Heart left ventricle (tissue), 13 donors: ENCODE measurements at regions not wholly inside any gene's neighbourhood (a gene's known extent, or its start where the extent isn't known, plus 50 kb on each side); places are given as distances from the start of the nearest gene placed in this dataset.

Experiments
- POLR2A ChIP-seq, 2 donors: fragments of 450-650 bp; IDR thresholded peaks; one replicate each; pipeline ENCODE4 v1.6.1; 2017; ENCODE audit warnings: antibody characterized with exemption in 2 of 2, mild to moderate bottlenecking in 2 of 2, moderate library complexity in 2 of 2
- TF ChIP-seq, protein P1 (sequence below), 12 donors: fragments of 200-600 bp; sonication (generic) in 4 of 12; IDR thresholded peaks; one replicate each; pipeline versions ENCODE4 v1.5.0 to v1.8.0; 2018 to 2022; ENCODE audit warnings: antibody characterized with exemption in 12 of 12, mild to moderate bottlenecking in 5 of 12
- donor health status: ischemic (EF 13 %, LVEDD 7.1; RV severe dilation, severe dysfunction).
- donor health status: DM: no; HTN: yes; CAD: no.
- donor health status: DM: no; HTN: no; CAD: no.
- donor health status: ischemic (EF 25% LVEDD 6.9; RV normal size, moderate dysfunction).
- donor health status: ischemic (EF 25% LVEDD 5.7; RV mildly dilated, moderate dysfunction).
- donor health status: ischemic (EF 35%, LVEDD 5.7; RV mildly dilated, moderate dysfunction).
- donor health status: nonischemic (EF 11% LVEDD 7.7; RV severe dilation, severe dysfunction).
- donor health status: DM: yes; HTN: yes; CAD: no.
- donor health status: PGD.
- donor health status: ischemic (EF 29% LVEDD 5.4; RV normal size, mild dysfunction).
- donor health status: nonischemic (EF 23%, LVEDD 6.1; RV moderate dilation, normal function).

DNA sequence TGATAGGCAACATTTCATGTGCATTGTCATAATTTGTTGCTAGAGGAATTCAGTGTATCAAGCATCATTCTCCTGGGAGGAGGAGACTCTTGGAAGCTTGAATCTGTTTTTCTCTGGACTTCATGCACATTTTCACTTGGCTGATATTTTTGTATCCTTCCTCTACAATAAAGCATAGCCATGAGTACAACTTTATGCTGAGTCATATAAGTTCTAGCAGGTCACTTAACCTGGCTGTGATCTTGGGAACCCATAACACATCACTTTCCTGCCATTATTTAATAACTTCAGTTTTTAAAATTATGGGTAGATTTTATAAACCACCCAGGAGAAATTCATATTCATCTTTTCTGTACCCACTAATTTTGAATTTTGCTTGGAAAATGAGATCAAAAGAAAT is 203.0 kb upstream of the CD96 start:
- no peak for TF ChIP-seq POLR2A (IDR thresholded peaks at IDR 0.05)
- TF ChIP-seq, protein P1, sequence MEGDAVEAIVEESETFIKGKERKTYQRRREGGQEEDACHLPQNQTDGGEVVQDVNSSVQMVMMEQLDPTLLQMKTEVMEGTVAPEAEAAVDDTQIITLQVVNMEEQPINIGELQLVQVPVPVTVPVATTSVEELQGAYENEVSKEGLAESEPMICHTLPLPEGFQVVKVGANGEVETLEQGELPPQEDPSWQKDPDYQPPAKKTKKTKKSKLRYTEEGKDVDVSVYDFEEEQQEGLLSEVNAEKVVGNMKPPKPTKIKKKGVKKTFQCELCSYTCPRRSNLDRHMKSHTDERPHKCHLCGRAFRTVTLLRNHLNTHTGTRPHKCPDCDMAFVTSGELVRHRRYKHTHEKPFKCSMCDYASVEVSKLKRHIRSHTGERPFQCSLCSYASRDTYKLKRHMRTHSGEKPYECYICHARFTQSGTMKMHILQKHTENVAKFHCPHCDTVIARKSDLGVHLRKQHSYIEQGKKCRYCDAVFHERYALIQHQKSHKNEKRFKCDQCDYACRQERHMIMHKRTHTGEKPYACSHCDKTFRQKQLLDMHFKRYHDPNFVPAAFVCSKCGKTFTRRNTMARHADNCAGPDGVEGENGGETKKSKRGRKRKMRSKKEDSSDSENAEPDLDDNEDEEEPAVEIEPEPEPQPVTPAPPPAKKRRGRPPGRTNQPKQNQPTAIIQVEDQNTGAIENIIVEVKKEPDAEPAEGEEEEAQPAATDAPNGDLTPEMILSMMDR (IDR thresholded peaks at IDR 0.05): no peak
